SIG-M5 treated with dmso at 0.1 percent for 504 hours (cell line): ENCODE measurements at regions not wholly inside any gene's neighbourhood (a gene's known extent, or its start where the extent isn't known, plus 50 kb on each side); places are given as distances from the start of the nearest gene placed in this dataset.

Experiments
- DNase-seq: peaks from one replicate; lab custom pipeline; 2025; ENCODE audit not compliant: unreplicated experiment; lab: John Stamatoyannopoulos, UW

DNA sequence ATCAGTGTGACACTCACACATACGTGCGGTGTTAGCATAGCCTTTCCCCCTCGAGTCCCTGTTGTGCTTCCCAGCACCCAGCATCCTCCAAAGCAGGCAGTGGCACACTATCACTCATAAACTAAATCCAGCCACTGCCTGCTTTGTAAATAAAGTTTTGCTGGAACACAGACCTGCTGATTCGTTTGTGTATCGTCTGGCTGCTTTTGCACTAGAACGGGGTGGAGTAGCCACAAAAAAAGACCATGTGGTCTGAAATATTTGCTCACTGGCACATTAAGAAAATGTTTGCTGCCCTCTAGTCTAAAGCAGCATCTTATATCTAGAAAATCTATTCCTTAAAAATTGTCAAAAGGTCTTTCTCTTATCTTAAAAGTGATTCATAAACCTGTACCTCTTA lies 341.2 kb upstream of the ZFHX3 start:
- no peak for DNase-seq

DNA sequence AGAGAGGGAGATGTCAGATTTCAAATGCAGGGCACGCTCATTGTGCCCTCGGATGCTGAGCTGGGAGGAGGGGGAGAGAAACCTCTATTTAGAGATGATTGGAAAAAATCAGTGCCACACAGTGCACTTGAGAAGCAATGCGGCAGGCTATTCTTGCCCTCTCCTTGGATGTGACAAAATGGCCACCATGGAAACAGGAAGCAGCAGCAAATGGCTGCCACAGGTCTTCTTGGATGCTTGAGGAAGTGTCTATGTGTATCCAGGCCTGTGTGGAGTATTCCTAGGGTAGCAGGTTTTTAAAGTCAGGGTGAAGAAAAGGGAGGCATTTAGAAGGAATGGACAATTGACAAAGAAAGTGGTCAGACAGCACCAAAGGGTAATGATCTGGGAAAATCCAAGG lies 340.1 kb upstream of the ZFHX3 start:
- DNase-seq: no peak

DNA sequence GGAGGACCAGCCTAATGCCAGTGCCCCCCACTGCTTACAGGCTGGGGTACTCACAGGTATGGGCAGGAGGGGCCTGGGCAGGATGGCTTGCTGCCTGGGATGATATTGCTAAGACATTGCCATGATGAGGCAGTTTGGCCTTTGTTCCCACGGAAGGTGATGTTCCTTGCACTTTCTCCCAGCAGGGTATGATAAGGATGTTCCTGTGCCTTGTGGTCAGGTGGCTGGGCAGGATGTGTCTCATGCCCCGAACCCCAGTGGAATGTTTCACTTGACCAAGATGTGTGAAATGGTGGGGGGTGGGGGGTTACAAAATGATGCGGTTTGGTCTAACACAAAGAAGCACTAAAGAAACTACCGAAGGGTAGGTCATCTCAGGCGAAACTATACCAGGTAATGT lies 337.8 kb upstream of the ZFHX3 start:
- DNase-seq: no peak

DNA sequence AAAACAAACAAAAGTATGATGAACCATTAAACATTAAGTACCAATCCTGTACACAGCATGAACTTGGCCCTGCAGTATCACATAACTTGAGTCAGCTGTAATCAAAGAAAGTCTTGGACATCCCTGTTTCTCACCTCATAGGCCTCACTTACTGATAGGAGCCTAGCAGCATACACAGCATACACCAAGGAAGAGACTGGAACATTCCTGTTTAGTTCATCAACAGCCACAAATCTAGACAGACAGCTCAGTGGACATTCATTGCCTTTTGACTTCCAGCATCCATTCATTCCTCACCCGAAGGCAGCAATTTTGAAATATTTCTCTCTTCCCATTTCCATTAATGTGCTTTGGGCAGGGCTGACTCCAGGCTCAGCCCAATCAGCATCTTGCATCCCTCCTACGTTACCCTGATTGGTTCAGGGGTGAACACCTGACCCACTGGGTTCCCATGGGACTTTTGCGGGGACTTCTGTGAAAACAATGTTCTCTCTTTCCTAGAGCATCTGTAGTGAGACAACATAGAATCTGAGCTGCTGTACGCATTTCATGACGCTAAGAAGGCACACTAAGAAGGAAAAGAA lies 336.7 kb upstream of the ZFHX3 start:
- no peak for DNase-seq

DNA sequence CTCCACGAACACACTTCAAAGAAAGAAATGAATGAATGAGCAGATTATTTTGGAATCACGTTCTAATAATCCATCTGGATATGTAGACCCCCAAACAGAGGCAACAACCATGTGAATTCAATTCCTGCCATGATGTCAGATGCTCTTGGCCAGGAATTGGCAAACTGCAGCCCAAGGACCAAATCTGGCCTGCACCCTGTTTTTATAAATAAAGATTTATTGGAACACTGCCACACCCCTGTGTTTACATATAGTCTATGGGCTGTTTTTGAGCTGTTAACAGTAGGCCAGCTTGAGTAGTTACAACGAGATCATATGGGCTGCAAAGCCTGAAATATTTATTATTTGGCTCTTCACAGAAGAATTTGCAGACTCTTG lies 336.0 kb upstream of the ZFHX3 start:
- DNase-seq: no peak

DNA sequence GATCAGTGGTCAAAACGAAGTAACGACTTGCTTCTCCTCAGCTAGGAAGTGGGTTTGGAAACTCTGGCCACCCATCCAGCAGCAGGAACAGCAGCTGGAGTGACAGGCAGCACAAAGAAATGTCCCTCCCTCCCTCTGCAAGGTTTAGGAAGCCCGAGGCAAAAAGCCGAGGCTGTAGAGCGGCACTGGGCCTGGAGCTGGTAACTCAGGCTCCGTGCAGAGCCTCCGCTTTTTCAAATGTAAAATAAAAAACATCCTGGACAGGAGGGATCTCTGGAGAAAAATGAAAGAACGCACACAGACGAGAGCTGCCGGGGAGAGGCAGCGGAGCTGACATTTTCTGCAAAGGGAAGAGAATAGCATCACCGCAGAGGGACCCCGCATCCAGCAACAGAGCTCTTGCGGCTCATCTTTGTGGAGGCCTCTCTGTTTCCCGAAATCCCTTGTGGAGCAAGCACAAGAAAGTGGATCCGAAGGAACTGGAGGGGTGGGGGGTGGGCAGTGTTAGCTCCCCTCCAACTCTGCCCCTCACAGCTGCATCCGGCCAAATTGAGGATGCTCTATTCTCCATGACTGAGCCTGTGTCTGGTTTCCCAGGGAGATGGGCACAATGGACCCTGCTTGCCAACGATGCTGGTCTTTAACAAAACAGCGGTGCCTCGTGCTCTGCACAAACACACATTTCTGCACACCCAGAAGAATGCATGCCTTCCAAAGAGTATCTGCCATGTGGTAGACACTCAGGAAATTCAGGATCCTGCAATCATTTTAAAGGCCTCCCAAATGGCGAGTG lies 335.5 kb upstream of the ZFHX3 start:
- DNase-seq: no peak

DNA sequence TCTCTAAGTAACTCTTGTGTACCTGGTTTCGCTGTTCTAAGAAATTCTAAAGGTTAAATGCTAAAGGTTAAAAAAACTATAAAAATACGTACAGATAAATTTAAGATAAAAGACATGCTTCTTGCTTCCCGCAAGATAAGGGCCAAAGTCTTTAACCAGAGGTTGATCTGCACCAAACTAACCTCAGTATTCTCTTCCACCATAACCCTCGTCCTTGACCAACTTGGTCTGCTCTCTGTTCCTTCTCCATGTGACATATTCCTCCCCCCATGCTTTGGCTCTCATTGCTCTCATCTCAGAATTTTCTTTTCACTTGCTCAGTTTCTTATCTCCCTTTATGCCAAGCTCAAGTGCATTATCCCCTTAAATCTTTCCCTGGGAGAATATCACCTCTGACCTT lies 330.5 kb upstream of the ZFHX3 start:
- DNase-seq: no peak

DNA sequence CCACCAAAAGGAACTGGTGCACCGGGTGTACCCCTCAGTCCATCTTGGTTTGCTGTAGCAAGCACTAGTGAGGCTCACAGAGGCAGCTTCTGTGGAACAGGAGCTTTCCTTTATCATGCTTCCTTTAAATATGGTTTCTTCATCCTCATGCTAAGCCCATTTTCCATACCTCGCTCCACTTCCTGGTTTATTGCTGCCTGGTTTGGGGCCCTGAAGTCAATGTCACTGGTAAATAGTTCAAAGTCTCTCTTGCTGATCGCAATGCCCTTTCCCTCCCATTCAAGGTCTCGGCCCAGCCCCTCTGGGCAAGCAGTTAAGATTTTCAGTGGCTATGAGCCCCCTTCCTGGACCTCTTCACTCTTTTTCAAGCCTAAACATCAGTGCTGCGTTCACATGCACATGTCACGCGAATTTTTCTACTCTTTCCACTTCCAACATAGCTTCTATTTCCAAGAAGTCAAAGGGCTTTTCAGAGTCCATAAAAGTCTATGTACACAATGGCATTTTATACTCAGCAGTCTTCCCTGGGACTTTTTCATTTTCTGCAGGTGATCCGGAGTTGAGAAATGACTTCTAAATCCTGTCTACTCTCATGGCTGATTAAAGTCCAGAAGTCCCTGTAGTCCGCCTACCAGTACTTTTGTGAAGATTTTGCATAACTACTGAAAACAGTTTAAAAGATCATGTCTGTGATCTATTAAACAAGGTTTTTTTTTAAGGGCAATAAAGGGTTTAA lies 323.8 kb upstream of the ZFHX3 start:
- DNase-seq: no peak

DNA sequence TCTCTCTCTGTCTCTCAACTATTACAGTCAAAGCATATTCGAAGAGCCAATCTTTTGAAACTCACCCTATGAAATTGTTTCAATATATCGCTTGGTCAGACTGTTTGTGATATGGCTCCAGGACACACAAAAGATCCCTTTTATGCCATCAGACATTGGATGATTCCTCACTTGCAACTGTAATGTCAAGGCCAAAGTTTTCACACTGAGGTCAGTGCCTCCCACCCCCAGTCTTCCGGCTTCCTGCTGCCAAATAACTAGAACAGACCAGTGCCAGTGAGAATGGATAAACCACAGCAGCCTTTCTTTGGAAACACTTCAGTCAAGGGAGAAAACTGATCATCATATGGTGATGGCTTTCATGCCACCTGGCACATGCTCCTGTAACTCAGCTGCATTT lies 321.9 kb upstream of the ZFHX3 start:
- no peak for DNase-seq

DNA sequence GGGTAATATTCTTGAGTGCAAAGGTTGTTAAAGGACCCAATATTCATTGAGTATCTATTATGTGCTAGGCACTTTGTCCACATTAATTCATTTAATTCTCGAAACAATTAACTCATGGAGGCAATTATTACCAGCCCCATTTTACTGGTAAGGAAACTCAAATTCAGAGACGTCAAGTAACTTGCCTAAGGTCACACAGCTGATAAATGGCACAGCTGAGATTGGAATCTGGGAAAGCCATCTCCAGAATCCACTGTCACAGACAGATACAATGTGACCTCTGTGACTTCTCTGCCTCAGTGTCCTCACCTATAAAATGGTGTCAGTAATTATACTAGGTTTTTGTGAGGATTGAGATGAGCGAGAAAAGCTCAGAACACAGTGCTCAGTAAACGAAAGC lies 320.8 kb upstream of the ZFHX3 start:
- DNase-seq: no peak

DNA sequence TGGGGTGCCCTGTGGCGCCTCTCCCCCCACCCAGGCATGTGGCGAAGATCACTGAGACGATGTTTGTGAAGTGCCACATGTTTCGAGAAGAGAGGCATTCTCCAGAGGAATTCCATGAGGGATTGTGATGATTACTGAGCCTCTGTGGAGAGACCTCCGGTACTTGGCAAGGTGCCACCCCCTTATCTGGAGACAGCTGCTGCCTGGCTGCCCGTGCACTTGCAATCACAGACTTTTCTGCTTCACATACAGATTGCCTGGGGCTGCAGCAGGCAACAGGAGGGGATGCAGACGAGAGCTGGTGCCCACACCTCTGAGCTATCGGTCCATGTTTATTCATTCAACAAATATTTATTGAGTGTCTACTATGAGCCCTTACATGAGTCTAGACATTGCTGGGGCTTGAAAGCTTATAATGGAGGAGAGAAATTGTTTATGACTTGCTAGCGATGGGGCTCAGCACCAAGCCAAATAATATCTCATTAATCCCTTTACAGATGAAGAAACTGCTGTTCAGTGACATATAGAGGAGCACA lies 317.2 kb upstream of the ZFHX3 start:
- no peak for DNase-seq

DNA sequence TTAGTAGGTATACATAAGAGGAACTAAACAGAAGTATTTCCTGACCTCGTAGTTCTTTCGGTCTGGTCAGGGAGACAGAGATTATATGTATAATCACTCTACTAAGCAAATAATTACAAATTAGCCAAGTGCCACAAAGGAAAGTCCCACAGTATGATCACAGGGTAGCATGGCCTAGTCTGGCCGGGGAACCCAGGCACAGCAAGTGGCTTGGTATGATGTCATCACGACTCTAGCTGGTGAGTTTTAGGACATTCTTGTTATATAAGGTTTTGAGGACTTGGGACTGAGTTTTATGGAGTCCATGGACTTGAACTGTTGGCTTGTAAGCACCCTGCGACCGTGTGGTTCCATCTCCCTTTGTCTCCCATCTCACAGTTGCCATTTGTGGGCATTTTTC lies 316.5 kb upstream of the ZFHX3 start:
- DNase-seq: no peak

DNA sequence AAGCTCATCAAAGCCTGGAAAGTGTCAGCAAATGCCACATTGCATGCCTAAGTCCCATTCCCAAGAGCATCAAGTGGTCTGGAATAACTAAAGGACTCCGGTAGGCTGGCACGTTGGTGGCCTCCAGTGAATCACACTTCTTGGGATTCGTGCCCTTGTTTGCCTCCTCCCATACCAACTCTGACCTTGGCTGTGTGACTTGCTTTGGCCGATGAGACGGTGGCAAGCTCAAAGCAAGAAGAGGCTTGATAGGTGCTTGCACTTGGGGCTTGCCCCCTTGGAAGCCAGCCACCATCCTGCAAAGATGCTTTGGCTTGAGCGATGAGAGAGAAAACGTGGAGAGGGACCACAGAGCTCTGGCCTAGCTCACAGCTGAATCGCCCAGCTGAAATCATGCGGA lies 313.1 kb upstream of the ZFHX3 start:
- no peak for DNase-seq

DNA sequence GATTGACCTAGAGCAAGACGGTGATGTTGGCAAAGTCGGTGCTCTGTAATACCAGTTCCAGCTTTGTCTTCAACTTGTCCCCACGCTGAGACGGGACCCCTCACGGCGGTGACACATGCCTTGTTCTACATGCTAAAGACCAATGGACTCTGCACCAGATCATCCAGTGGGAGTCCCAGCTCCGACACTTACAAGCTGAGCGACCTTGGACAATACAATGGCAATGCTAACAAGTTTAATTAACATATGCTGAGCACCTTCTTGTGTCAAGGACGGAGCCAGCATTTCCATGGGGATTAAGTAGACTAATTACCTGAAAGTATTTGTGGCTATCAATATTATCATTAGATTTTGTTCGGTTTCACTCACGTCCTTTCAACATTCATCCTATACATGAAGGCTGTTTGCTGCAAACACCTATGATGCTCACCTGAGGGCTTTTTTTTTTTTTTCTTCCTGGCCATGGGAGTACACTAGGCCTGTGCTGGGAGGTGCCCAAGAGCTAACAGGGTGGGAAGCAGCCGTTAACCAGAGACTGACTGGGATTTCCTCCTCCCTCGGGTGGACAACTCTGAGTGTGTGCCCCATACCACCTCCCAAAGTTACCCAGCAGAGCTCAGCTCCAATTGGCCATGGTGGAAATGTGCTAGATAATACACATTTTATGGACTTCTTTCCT lies 308.6 kb upstream of the ZFHX3 start:
- DNase-seq: no peak

DNA sequence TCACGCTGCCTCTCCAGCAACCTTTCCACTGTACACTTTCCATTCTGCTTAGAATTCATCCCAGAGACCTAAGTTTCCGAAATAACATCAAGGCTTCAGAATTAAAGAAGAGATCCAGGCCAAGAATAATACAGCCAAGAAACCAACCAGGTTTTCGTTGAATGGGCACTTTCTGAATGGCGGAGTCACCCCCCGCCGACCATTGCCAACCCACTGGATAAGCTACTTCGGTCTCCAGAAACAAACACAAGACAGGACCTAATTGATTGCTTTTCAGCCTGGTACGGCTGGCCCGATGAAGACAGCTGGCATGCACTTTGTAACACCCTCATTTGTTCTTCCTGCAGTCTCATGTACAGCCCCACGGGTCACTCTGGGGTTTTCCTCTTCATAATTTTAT lies 308.1 kb upstream of the ZFHX3 start:
- no peak for DNase-seq

DNA sequence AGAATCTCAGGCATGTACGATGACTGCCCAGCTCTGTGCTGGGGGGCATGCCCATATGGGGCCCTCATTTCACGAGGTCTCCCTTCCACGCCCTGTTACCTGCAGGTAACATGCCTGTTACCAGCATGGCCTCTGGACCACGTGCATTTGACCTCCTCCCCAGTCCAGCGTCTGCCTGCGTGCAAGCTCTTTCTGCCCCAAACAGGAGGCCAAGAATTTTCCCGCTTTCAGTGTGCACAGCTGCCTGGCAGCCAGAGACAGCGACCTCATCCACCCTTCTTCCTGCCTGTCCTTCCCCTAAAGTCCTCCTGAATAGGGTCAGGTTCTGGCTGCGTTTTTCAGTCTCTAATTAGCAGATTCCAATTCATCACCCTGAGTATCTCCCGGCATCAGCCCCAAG lies 306.5 kb upstream of the ZFHX3 start:
- DNase-seq: no peak

DNA sequence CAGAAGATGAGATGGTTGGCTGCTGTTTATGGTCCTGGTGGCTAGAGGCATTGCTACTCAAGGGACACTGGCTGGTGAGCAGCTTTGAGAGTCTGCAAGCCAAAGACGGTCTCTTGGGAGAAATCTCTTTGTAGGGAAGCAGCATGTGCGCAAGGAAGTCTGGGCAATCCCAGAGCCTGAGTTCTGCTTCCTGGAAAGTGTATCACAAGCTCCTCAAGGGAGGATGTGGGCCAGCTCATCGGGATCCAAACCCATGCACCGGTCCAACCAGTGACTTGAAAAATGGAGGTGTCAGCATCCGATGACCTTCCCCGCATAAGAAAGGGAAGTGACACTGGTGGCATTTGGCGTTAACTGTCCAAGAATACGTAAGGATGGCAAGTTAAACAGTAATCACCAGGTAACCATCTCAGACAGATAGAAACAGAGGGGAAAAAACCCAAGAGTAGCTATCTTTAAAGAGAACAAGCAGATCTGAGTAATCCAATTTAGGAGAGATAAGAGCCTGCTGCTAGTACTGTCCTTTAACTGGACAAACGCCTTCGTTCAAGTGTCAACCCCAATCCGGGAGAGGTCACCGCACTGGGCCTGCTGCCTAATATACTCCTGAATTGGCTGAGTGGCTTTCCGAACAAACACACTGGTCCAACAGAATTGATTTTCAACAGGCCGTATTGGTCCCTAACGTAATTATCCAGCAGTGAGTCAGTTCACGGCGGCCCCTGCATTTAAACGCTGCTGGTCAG lies 303.0 kb upstream of the ZFHX3 start:
- DNase-seq: no peak

DNA sequence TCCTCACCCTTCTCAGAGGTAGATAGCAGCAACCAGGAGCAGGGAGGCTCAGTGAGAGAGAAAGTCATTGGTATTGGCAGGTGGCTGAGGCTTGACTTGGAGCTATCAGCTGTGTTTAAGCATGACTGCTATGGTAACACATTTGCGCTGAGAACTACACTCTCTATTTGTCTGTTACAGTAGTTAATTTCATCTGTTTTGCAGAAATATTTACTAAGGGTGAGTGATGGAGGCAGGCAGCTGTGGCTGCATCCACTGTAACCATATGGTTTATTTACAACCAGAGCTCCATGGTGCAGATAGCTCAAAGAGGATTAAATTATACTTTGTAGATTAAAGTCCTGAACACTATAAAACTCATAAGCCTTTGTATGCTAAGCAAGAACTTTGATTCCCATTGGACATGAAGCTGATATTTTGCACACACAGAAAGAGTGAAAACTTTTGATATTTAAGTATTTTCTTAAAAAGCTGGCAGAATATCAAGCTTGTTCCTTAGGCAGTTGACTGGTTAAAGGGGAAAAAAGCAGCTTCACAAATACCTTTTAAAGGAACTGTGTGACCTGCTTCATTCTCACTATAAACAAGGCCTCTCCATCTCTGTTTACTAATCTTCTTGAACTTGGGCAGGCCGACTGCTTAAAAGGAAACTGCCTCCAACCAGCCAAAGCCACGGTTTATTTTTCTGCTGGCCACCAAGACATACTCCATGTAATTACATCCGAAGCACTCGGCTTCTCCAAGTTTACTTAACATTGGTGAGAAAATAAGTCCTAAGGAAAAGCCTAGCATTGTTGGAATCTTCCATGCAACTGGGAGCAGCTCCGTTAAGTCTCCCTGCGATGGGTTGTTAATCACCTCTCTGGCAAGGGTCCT lies 299.8 kb upstream of the ZFHX3 start:
- DNase-seq: no peak

DNA sequence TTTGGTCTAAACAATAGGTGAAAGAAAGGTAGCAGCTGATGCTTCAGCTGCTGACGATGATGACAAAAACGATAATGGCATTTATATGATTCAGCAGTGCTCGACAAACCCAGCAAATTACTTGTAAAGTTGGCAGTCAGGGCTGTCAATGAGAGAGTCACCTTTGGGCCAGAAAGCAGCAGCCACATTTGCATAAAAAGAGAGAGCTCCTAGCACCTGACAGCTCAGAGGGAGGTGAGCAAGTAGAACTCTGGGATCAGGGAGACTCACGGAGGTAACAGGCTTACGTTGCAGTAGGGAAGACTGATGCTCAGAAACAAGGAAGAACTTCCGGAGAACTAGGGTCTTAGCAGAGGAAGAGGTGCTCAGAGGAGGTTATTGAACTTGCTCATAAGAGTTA lies 291.9 kb upstream of the ZFHX3 start:
- no peak for DNase-seq
